ENCODE measurements at regions not wholly inside any gene's neighbourhood (a gene's known extent, or its start where the extent isn't known, plus 50 kb on each side); places are given as distances from the start of the nearest gene placed in this dataset.

DNA sequence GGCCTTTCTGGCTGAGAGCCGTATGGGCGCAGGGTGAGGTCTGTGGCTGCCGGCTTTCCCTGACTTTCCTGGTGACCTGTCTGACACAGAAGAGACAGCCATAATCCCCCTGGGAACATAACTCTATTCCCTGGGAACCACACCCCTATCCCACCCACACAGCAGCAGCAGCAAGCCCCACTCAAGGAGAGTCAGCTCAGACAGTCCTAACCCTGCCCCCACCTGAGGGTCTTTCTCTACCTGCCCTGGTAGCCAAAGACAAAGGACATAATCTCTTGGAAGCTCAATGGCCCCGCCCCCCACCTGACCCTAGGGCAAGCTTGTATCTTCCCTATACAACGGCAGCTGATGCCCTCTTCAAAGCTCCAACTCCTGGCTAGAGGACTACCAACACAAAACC, 74.6 kb downstream of the PABPC4L start:
- in situ Hi-C loops (cut with MboI; ENCODE audit: low sequenced_read_pairs in 4 of 4) = no loop called here
- ATAC-seq (no peak), DNase-seq (no peak)
- H3K4me1 ChIP-seq = no peaks in the 10 kb centered on the region
- H3K27ac ChIP-seq = no peak overlapping the region
- TF ChIP-seq, protein P1, sequence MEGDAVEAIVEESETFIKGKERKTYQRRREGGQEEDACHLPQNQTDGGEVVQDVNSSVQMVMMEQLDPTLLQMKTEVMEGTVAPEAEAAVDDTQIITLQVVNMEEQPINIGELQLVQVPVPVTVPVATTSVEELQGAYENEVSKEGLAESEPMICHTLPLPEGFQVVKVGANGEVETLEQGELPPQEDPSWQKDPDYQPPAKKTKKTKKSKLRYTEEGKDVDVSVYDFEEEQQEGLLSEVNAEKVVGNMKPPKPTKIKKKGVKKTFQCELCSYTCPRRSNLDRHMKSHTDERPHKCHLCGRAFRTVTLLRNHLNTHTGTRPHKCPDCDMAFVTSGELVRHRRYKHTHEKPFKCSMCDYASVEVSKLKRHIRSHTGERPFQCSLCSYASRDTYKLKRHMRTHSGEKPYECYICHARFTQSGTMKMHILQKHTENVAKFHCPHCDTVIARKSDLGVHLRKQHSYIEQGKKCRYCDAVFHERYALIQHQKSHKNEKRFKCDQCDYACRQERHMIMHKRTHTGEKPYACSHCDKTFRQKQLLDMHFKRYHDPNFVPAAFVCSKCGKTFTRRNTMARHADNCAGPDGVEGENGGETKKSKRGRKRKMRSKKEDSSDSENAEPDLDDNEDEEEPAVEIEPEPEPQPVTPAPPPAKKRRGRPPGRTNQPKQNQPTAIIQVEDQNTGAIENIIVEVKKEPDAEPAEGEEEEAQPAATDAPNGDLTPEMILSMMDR (IDR thresholded peaks at IDR 0.05 in 4 of 5, conservative IDR thresholded peaks at IDR 0.05 in 1 of 5) = no peak
- no peak for TF ChIP-seq POLR2A (IDR thresholded peaks at IDR 0.05)
- no peaks in the 10 kb centered on the region for H3K36me3 ChIP-seq
- H3K4me3 ChIP-seq = no peak overlapping the region
- no peaks in the 10 kb centered on the region for H3K27me3 ChIP-seq
- intact Hi-C loops (cut with DNase I; ENCODE audit: low total_unique reads) = no loop called here
- no peaks in the 10 kb centered on the region for H3K9me3 ChIP-seq

DNA sequence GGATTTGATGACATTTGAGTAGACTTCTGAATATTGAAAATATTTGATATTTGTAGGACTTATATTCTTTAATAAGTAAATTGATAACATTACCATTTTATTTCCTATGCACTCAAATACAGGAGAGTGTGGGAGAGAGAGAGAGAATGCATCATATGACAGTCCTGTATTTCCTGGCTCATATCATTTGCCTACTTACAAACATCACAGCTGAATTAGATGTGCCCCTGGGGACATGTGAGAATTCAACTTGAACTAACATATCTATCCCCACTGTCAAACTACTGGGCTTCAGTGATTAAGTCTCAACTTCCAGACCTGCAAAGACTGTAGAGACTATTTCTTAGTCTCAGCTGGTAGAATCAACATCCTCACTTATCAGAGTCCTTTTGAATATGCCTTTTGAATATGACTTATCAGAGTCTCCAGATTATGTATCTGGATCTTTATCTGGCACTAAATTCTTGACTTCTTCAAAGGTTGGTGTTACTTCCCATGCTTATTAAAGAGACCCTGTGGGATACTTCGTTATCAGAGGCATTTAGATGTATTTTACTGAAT, 75.5 kb downstream of the PABPC4L start:
- no peak overlapping the region for H3K27ac ChIP-seq
- in situ Hi-C loops (cut with MboI; ENCODE audit: low sequenced_read_pairs in 4 of 4) = no loop called here
- H3K9me3 ChIP-seq = no peaks in the 10 kb centered on the region
- ATAC-seq = no peak
- DNase-seq = no peak
- no peaks in the 10 kb centered on the region for H3K4me1 ChIP-seq
- intact Hi-C loops (cut with DNase I; ENCODE audit: low total_unique reads) = no loop called here
- H3K4me3 ChIP-seq = no peak overlapping the region
- TF ChIP-seq POLR2A (IDR thresholded peaks at IDR 0.05) = no peak
- TF ChIP-seq, protein P1 (IDR thresholded peaks at IDR 0.05 in 4 of 5, conservative IDR thresholded peaks at IDR 0.05 in 1 of 5) = no peak
- H3K36me3 ChIP-seq = no peaks in the 10 kb centered on the region
- no peaks in the 10 kb centered on the region for H3K27me3 ChIP-seq

DNA sequence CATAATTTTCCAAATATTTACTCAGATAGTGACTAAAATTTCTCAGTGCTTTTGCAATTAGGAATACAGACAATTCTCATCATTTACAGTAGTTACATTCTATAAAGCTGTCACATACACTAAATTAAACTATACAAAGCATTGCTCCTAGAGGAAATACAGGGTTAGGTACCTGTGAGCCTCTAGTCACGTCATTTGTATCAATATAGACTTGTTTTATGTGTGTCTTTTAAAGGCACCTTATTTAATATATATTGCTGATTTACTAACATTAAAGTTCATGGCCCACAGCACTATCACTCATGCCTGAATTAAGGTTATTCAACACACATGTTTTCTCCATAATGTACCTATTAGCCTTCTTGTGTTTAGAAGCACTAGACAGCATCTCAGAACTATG, 78.7 kb downstream of the PABPC4L start:
- H3K4me3 ChIP-seq = no peak overlapping the region
- H3K4me1 ChIP-seq = no peaks in the 10 kb centered on the region
- DNase-seq (no peak), ATAC-seq (no peak)
- no peaks in the 10 kb centered on the region for H3K9me3 ChIP-seq
- no peaks in the 10 kb centered on the region for H3K27me3 ChIP-seq
- in situ Hi-C loops (cut with MboI; ENCODE audit: low sequenced_read_pairs in 4 of 4) (no loop called here), intact Hi-C loops (cut with DNase I; ENCODE audit: low total_unique reads) (no loop called here)
- H3K36me3 ChIP-seq = no peaks in the 10 kb centered on the region
- H3K27ac ChIP-seq = no peak overlapping the region
- TF ChIP-seq POLR2A (IDR thresholded peaks at IDR 0.05) = no peak
- TF ChIP-seq, protein P1 (IDR thresholded peaks at IDR 0.05 in 4 of 5, conservative IDR thresholded peaks at IDR 0.05 in 1 of 5) = no peak

DNA sequence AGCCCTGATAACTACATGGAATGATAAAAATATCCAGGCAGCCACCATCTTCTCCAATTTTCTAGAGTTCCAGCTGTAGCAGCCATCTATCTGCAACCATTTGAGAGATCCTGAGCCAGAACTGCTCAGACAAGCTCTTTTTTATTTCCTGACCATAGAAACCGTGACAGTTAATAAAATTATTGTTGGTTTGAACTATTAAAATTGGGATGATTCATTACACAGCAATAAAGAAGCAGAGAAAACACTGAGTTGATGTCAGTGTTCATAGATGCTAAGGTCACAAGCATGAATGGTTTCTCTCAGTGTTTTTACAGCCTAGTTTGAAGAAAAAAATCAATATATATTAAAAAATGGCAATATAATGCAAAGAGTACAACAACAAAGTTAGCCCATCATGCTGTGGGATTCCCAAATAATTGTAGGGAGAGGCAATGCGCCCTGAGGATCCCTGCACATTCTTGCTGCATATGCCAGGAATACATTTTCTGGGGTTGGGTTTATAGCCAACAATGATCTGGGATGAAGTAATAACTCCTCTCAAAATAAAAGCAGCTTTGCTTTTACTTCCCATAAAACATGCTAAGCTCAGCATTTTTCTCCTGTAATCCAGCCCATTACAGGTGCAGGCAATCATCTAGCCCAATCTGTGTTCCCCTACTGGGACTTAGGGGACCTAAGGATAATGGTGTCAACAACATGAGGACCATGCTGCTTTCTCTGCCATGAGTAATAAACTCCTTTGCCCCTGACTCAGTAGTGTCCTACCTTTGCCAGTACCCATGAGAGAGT, 84.0 kb downstream of the PABPC4L start:
- H3K27me3 ChIP-seq = no peaks in the 10 kb centered on the region
- no peaks in the 10 kb centered on the region for H3K9me3 ChIP-seq
- ATAC-seq = no peak
- no peaks in the 10 kb centered on the region for H3K36me3 ChIP-seq
- no peak for DNase-seq
- no peak overlapping the region for H3K4me3 ChIP-seq
- intact Hi-C loops (cut with DNase I; ENCODE audit: low total_unique reads) (no loop called here), in situ Hi-C loops (cut with MboI; ENCODE audit: low sequenced_read_pairs in 4 of 4) (no loop called here)
- H3K4me1 ChIP-seq = no peaks in the 10 kb centered on the region
- H3K27ac ChIP-seq = no peak overlapping the region
- no peak for TF ChIP-seq POLR2A (IDR thresholded peaks at IDR 0.05)
- TF ChIP-seq, protein P1 (IDR thresholded peaks at IDR 0.05 in 4 of 5, conservative IDR thresholded peaks at IDR 0.05 in 1 of 5) = no peak
